Hepatocyte (in vitro differentiated cells): ENCODE measurements at regions not wholly inside any gene's neighbourhood (a gene's known extent, or its start where the extent isn't known, plus 50 kb on each side); places are given as distances from the start of the nearest gene placed in this dataset.

Experiments used
- DNase-seq: peaks from one replicate; pipeline ENCODE4 v3.0.0-alpha.2; 2016; ENCODE audit warnings: low spot score
- H2AFZ ChIP-seq: fragments of 200-600 bp; sonication (generic); 2 replicates; pipeline ENCODE4 v1.6.0; 2016; ENCODE audit warnings: antibody characterized with exemption, mild to moderate bottlenecking
- H3K27ac ChIP-seq: fragments of 200-600 bp; sonication (generic); 2 replicates; pipeline ENCODE4 v1.5.1; 2016; ENCODE audit warnings: mild to moderate bottlenecking
- H3K27me3 ChIP-seq: fragments of 200-600 bp; sonication (generic); 2 replicates; pipeline ENCODE4 v1.6.1; 2016
- H3K36me3 ChIP-seq: fragments of 200-600 bp; sonication (generic); replicated peaks from 2 replicates; pipeline ENCODE4 v1.5.1; 2016; ENCODE audit warnings: low read depth; ENCODE audit not compliant: insufficient read depth
- H3K4me1 ChIP-seq: fragments of 200-600 bp; sonication (generic); 2 replicates; pipeline ENCODE4 v1.5.1; 2016; ENCODE audit warnings: mild to moderate bottlenecking, moderate library complexity; ENCODE audit not compliant: insufficient read depth
- H3K4me2 ChIP-seq: fragments of 200-600 bp; sonication (generic); 2 replicates; pipeline ENCODE4 v1.6.0; 2016
- H3K4me3 ChIP-seq: fragments of 200-600 bp; sonication (generic); 2 replicates; pipeline ENCODE4 v1.5.1; 2016; ENCODE audit warnings: mild to moderate bottlenecking
- H3K79me2 ChIP-seq: fragments of 200-600 bp; sonication (generic); 2 replicates; pipeline ENCODE4 v1.6.0; 2017; ENCODE audit warnings: mild to moderate bottlenecking
- H3K9me2 ChIP-seq: fragments of 200-600 bp; sonication (generic); replicated peaks from 2 replicates; pipeline ENCODE4 v1.6.0; 2017; ENCODE audit warnings: mild to moderate bottlenecking; ENCODE audit not compliant: insufficient read depth
- H3K9me3 ChIP-seq: fragments of 200-600 bp; sonication (generic); 2 replicates; pipeline ENCODE4 v1.5.1; 2016; ENCODE audit warnings: low read depth, mild to moderate bottlenecking
- H4K20me1 ChIP-seq: fragments of 200-600 bp; sonication (generic); 2 replicates; pipeline ENCODE4 v1.6.0; 2016; ENCODE audit warnings: mild to moderate bottlenecking; ENCODE audit not compliant: insufficient read depth, poor library complexity, severe bottlenecking
- CTCF ChIP-seq: fragments of 200-600 bp; sonication (generic); IDR thresholded peaks from 2 replicates; pipeline ENCODE4 v1.5.1; 2016; ENCODE audit warnings: antibody characterized with exemption, mild to moderate bottlenecking; ENCODE audit not compliant: poor library complexity
- EZH2 ChIP-seq: fragments of 200-600 bp; sonication (generic); IDR thresholded peaks from 2 replicates; pipeline ENCODE4 v1.6.1; 2016; ENCODE audit warnings: antibody characterized with exemption, mild to moderate bottlenecking, borderline replicate concordance
- EZH2phosphoT487 ChIP-seq: fragments of 200-600 bp; sonication (generic); IDR thresholded peaks from one replicate; pipeline ENCODE4 v1.6.1; 2018; ENCODE audit warnings: antibody characterized with exemption, mild to moderate bottlenecking, low read depth, moderate library complexity; ENCODE audit not compliant: unreplicated experiment, severe bottlenecking
- WGBS: methylation state at CpG from one replicate; pipeline ENCODE4 v1.1.6; 2016; ENCODE audit warnings: low lambda C conversion rate; ENCODE audit errors: missing lambda C conversion rate; 5-methylcytosine and 5-hydroxymethylcytosine counted together

DNA sequence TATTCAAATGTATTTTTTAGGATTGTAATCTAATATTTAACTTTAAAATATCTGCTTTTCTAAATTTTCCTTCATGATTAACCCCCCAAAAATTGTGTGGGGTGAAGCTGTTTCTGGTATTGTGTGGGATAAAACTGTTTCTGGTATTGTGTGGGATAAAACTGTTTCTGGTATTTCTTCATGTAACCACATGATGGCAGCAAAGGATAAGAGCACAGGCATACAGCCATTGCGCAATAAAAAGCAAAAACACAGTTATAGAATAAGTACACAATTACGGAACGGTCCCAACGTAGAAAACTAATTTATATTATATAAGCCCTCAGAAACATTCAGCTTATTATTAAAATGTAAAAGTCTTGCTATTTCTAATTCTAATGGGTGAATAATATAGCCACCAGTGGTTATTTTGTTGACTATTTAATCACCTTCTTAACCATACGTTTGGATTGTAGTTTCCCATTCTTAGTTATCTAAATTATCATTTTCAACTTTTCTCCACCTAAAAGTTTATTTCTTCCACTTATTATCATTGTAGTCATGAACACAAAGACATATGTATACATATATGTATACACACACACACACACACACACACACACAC, 333.9 kb upstream of the FSTL5 start:
- Histone ChIP-seq H3K36me3 (no peaks in the 10 kb centered on the region), H2AFZ (no peak overlapping the region), H3K27me3 (no peaks in the 10 kb centered on the region), H3K4me3 (no peak overlapping the region), H3K27ac (no peak overlapping the region), H3K9me3 (no peaks in the 10 kb centered on the region), H3K4me1 (no peaks in the 10 kb centered on the region), H4K20me1 (no peaks in the 10 kb centered on the region), H3K9me2 (no peaks in the 10 kb centered on the region), H3K4me2 (peak overlapping the region; percentile 61), H3K79me2 (no peaks in the 10 kb centered on the region)
- 8% methylated on average over 5 of the region's 5 CpGs for WGBS
- peak; percentile 67 for DNase-seq
- TF ChIP-seq CTCF: peak; percentile 78
- no peak for TF ChIP-seq EZH2

DNA sequence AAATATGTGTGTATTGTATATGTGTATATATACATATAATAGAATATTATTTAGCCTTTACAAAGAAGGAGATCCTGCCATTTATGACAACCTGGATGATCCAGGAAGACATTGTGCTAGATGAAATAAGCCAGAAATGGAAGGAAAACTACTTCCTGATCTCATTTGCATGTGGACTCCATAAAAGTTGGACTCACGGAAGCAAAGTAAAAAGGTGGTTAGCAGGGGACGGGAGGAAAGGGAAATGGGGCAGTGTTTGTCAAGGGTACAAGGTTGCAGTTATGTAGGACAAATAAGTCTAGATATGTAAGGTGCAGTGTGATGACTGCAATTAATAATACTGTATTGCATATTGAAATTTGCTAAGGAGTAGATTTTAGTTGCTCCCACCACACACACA, 331.1 kb upstream of the FSTL5 start:
- H3K27me3 ChIP-seq: no peaks in the 10 kb centered on the region
- H4K20me1 ChIP-seq: no peaks in the 10 kb centered on the region
- H3K4me1 ChIP-seq: no peaks in the 10 kb centered on the region
- no peaks in the 10 kb centered on the region for H3K36me3 ChIP-seq
- no peak overlapping the region for H3K4me2 ChIP-seq
- no peak for DNase-seq
- TF ChIP-seq EZH2phosphoT487 (no peak), CTCF (no peak), EZH2 (no peak)
- H3K9me2 ChIP-seq: no peaks in the 10 kb centered on the region
- H2AFZ ChIP-seq: no peak overlapping the region
- no peaks in the 10 kb centered on the region for H3K9me3 ChIP-seq
- H3K4me3 ChIP-seq: no peak overlapping the region
- no peaks in the 10 kb centered on the region for H3K79me2 ChIP-seq
- H3K27ac ChIP-seq: no peak overlapping the region
- 92% methylated on average over 2 of the region's 2 CpGs for WGBS

DNA sequence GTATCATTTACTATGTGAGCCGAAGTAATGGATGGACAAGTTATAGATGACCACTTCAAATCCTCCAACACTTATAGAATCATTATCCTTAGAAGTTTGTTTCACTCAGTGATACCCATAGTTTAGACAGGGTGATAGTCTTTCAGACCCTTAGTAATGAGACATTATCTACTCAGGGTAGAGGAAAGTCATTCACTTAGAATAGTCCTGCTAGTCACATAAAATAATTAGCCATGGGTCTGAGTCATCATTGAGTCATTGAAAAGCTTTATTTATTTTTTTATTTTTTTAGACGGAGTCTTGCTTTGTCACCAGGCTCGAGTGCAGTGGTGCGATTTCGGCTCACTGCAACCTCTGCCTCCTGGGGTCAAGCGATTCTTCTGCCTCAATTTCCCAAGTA, 321.7 kb upstream of the FSTL5 start:
- no peak overlapping the region for H3K27ac ChIP-seq
- H3K9me2 ChIP-seq: no peaks in the 10 kb centered on the region
- H3K4me3 ChIP-seq: no peak overlapping the region
- no peak for DNase-seq
- no peaks in the 10 kb centered on the region for H3K27me3 ChIP-seq
- WGBS: 90% methylated on average over 6 of the region's 6 CpGs
- no peaks in the 10 kb centered on the region for H3K36me3 ChIP-seq
- TF ChIP-seq EZH2phosphoT487 (no peak), CTCF (no peak), EZH2 (no peak)
- no peaks in the 10 kb centered on the region for H3K4me1 ChIP-seq
- no peaks in the 10 kb centered on the region for H3K79me2 ChIP-seq
- H3K9me3 ChIP-seq: no peaks in the 10 kb centered on the region
- no peaks in the 10 kb centered on the region for H4K20me1 ChIP-seq
- H3K4me2 ChIP-seq: no peak overlapping the region
- H2AFZ ChIP-seq: no peak overlapping the region

- H4K20me1 ChIP-seq: no peaks in the 10 kb centered on the region
- 88% methylated on average over 4 of the region's 4 CpGs for WGBS
- H3K9me2 ChIP-seq: no peaks in the 10 kb centered on the region
- H3K27me3 ChIP-seq: no peaks in the 10 kb centered on the region
- no peak for TF ChIP-seq CTCF
- no peak for TF ChIP-seq EZH2
- no peak for TF ChIP-seq EZH2phosphoT487
- no peak overlapping the region for H3K4me3 ChIP-seq
- H3K27ac ChIP-seq: no peak overlapping the region
- H3K36me3 ChIP-seq: no peaks in the 10 kb centered on the region
- H3K9me3 ChIP-seq: no peaks in the 10 kb centered on the region
- no peaks in the 10 kb centered on the region for H3K79me2 ChIP-seq
- no peak overlapping the region for H3K4me2 ChIP-seq
- peak; percentile 5 for DNase-seq
- H3K4me1 ChIP-seq: no peaks in the 10 kb centered on the region
- H2AFZ ChIP-seq: no peak overlapping the region
These were observed 311.4 kb upstream of the FSTL5 start for GRCh38 chr4:162475246-162475645.
